ENCODE measurements at regions not wholly inside any gene's neighbourhood (a gene's known extent, or its start where the extent isn't known, plus 50 kb on each side); places are given as distances from the start of the nearest gene placed in this dataset.

DNA sequence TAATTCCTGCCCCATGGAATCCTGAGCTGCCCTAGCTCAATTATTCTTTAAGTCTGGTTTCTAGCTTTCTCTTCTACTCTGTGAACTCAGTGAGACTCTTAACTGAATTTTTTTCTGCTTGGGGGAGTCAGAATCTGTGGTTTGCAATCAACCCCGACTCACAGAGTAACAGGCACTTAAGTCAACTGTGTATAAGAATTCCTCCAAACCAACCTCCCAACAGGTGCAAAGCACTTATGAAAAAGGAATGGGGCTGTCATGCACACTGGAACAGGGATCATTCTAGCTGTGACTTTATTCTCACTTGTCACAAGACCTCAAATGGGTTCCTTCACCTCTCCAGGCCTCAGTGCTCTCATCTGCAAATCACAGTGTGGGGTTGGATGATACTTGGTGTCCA is 60.3 kb upstream of the SYT6 start:
- H3K27ac ChIP-seq (replicated peaks in 1 of 4) = no peak overlapping the region
- WGBS = 91% methylated on average over 1 of the region's 1 CpG
- H3K27me3 ChIP-seq = peaks cover 0 to 12% (median 0%) of the 10 kb centered on the region in 4 donors
- TF ChIP-seq POLR2A (IDR thresholded peaks at IDR 0.05; ENCODE audit: low read depth) (no peak), POLR2AphosphoS5 (IDR thresholded peaks at IDR 0.05) (no peak), EP300 (IDR thresholded peaks at IDR 0.05) (no peak)
- TF ChIP-seq, protein P1, sequence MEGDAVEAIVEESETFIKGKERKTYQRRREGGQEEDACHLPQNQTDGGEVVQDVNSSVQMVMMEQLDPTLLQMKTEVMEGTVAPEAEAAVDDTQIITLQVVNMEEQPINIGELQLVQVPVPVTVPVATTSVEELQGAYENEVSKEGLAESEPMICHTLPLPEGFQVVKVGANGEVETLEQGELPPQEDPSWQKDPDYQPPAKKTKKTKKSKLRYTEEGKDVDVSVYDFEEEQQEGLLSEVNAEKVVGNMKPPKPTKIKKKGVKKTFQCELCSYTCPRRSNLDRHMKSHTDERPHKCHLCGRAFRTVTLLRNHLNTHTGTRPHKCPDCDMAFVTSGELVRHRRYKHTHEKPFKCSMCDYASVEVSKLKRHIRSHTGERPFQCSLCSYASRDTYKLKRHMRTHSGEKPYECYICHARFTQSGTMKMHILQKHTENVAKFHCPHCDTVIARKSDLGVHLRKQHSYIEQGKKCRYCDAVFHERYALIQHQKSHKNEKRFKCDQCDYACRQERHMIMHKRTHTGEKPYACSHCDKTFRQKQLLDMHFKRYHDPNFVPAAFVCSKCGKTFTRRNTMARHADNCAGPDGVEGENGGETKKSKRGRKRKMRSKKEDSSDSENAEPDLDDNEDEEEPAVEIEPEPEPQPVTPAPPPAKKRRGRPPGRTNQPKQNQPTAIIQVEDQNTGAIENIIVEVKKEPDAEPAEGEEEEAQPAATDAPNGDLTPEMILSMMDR (IDR thresholded peaks at IDR 0.05) = no peak
- no peak overlapping the region for H3K4me3 ChIP-seq
- H3K4me1 ChIP-seq = peaks cover 0 to 9% (median 6%) of the 10 kb centered on the region in 4 donors
- intact Hi-C loops (cut with DNase I) = no loop called here
- H3K36me3 ChIP-seq = no peaks in the 10 kb centered on the region
- DNase-seq (ENCODE audit: extremely low spot score) = no peak
- H3K9me3 ChIP-seq = no peaks in the 10 kb centered on the region

DNA sequence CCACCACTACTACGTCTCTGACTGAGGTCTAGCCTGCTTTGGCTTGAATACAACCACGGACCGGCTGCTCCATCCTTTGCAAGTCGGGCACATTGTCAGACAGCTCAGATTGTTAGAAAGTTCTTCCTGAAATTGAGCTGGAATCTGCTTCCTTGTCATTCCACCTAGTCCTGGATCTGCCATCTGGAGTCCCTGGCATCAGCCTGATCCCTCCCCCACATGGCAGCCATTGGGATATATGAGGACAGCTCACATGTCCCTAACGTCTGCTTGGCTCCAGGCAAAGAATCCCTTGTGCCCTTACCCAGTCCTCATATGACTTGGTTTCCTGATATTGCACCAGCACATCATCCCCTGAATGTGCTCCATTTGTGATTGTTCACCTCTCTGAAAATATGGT is 56.3 kb upstream of the SYT6 start:
- intact Hi-C loops (cut with DNase I) = no loop called here

DNA sequence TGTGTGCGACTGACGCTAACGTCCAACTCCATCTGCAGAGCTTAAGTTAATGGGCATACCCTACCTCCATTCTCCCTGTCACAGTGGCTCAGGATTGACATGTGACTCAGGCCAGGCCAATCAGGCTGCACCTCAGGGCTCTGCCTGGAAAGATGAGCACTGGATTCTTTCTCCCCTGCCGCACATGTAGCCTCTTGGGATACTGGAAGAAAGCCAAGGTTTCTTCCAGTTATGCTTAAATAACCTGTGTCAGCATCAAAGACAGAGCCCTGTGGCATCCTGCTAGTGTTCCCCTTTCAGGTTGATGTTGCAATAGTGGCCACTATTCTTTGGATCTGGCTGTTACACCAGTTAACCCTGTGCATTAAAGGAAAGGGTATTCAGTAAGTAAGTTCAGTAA is 55.0 kb upstream of the SYT6 start:
- DNase-seq (ENCODE audit: extremely low spot score) = no peak
- TF ChIP-seq POLR2AphosphoS5 (IDR thresholded peaks at IDR 0.05) = no peak
- TF ChIP-seq EP300 (IDR thresholded peaks at IDR 0.05) = no peak
- TF ChIP-seq POLR2A (IDR thresholded peaks at IDR 0.05; ENCODE audit: low read depth) = no peak
- no peak overlapping the region for H3K4me3 ChIP-seq
- no peaks in the 10 kb centered on the region for H3K36me3 ChIP-seq
- H3K27me3 ChIP-seq = peaks cover 0 to 34% (median 0%) of the 10 kb centered on the region in 4 donors
- no peaks in the 10 kb centered on the region for H3K9me3 ChIP-seq
- 63% methylated on average over 4 of the region's 4 CpGs for WGBS
- H3K4me1 ChIP-seq = no peaks in the 10 kb centered on the region
- intact Hi-C loops (cut with DNase I) = no loop called here
- no peak overlapping the region for H3K27ac ChIP-seq (replicated peaks in 1 of 4)

More for the DNA sequence above, 56.3 kb upstream of the SYT6 start:
- no peaks in the 10 kb centered on the region for H3K4me1 ChIP-seq
- WGBS = 84% methylated on average over 5 of the region's 5 CpGs
- no peak overlapping the region for H3K4me3 ChIP-seq
- H3K27me3 ChIP-seq = peaks cover 0 to 34% (median 0%) of the 10 kb centered on the region in 4 donors
- no peaks in the 10 kb centered on the region for H3K36me3 ChIP-seq
- DNase-seq (ENCODE audit: extremely low spot score) = no peak
- no peak for TF ChIP-seq POLR2AphosphoS5 (IDR thresholded peaks at IDR 0.05)
- TF ChIP-seq EP300 (IDR thresholded peaks at IDR 0.05) = no peak
- no peak for TF ChIP-seq POLR2A (IDR thresholded peaks at IDR 0.05; ENCODE audit: low read depth)
- TF ChIP-seq, protein P1 (IDR thresholded peaks at IDR 0.05) = no peak
- no peaks in the 10 kb centered on the region for H3K9me3 ChIP-seq
- H3K27ac ChIP-seq (replicated peaks in 1 of 4) = no peak overlapping the region

DNA sequence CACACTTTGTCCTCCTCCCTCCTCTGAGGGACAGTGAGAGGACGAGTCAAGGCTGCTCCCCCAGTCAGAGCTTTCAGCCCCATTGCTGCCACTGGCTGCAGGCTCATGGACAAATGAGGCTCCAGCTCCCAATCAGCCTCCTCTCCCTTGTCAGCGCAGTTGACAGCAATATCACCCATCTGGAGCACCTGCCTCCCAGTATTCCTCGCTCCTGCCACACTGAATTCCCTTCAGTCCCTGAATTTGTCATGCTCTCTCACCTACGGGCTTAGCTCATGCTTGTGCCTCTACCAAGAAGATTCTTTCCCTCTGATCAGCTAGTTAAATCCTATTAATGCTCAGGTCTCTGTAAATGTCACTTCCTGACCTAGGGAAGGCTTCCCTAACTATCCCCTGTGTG is 54.4 kb upstream of the SYT6 start:
- Histone ChIP-seq H3K4me1 (no peaks in the 10 kb centered on the region), H3K27ac (replicated peaks in 1 of 4) (no peak overlapping the region)

DNA sequence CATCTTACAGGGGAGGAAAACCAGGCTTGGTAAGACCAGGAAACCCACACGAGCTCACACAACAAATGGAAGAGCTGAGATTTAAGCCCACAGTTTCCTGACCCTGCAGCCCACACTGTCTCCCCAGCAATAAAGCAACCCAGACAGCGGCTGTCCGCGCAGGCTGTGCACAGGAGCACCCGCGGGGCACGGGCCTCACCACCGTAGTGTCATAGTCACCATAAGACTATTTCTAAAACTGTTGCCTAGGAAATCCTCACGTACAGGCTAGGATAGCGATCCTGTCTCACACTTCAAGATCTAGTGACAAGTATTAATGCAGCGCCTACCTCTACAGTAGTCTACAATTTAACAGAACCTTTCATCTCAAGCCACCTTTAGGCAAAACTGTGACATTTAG is 54.0 kb upstream of the SYT6 start:
- DNase-seq (ENCODE audit: extremely low spot score) = no peak
- 77% methylated on average over 11 of the region's 11 CpGs for WGBS
- no peak overlapping the region for H3K4me3 ChIP-seq
- intact Hi-C loops (cut with DNase I) = no loop called here
- no peak for TF ChIP-seq POLR2AphosphoS5 (IDR thresholded peaks at IDR 0.05)
- H3K4me1 ChIP-seq = no peaks in the 10 kb centered on the region
- H3K36me3 ChIP-seq = no peaks in the 10 kb centered on the region
- peaks cover 0 to 44% (median 0%) of the 10 kb centered on the region in 4 donors for H3K27me3 ChIP-seq
- H3K27ac ChIP-seq (replicated peaks in 1 of 4) = no peak overlapping the region
- no peaks in the 10 kb centered on the region for H3K9me3 ChIP-seq

More for the DNA sequence above, 54.4 kb upstream of the SYT6 start:
- intact Hi-C loops (cut with DNase I) = no loop called here
- no peaks in the 10 kb centered on the region for H3K36me3 ChIP-seq
- H3K9me3 ChIP-seq = no peaks in the 10 kb centered on the region
- H3K4me3 ChIP-seq = no peak overlapping the region
- no peak for DNase-seq (ENCODE audit: extremely low spot score)
- no peak for TF ChIP-seq POLR2A (IDR thresholded peaks at IDR 0.05; ENCODE audit: low read depth)
- TF ChIP-seq, protein P1 (IDR thresholded peaks at IDR 0.05) = no peak
- no peak for TF ChIP-seq EP300 (IDR thresholded peaks at IDR 0.05)
- no peak for TF ChIP-seq POLR2AphosphoS5 (IDR thresholded peaks at IDR 0.05)
- WGBS = 71% methylated on average over 4 of the region's 4 CpGs
- H3K27me3 ChIP-seq = peaks cover 0 to 39% (median 0%) of the 10 kb centered on the region in 4 donors

DNA sequence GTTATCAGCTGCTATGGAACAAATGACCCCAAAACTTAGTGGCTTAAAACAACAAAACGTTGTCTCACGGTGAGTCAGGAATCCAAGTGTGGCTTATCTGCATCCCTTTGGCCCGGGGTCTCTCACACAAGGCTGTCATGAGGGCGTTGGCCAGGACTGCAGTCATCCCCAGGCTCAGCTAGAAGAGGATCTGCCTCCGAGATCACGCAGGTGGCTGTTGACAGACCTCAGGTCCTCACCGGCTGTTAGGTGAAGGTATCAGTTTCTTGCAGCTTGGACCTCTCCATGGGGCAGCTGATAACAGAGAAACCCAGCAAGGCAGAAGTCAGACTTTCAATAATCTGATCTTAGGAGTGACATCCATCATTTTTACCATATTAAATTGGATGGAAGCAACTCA is 52.7 kb upstream of the SYT6 start:
- H3K27ac ChIP-seq (replicated peaks in 1 of 4) = no peak overlapping the region
- no peaks in the 10 kb centered on the region for H3K36me3 ChIP-seq
- H3K9me3 ChIP-seq = no peaks in the 10 kb centered on the region
- intact Hi-C loops (cut with DNase I) = no loop called here
- no peak overlapping the region for H3K4me3 ChIP-seq
- 63% methylated on average over 5 of the region's 7 CpGs for WGBS
- no peak for DNase-seq (ENCODE audit: extremely low spot score)
- no peak for TF ChIP-seq POLR2A (IDR thresholded peaks at IDR 0.05; ENCODE audit: low read depth)
- TF ChIP-seq, protein P1 (IDR thresholded peaks at IDR 0.05) = no peak
- H3K4me1 ChIP-seq = no peaks in the 10 kb centered on the region
- H3K27me3 ChIP-seq = peaks cover 0 to 51% (median 0%) of the 10 kb centered on the region in 4 donors

Measured in esophagus muscularis mucosa (tissue), 4 donors.